GM12865 (cell line): ENCODE measurements at regions not wholly inside any gene's neighbourhood (a gene's known extent, or its start where the extent isn't known, plus 50 kb on each side); places are given as distances from the start of the nearest gene placed in this dataset.

ENCODE experiments used
- DNase-seq: peaks from one replicate; pipeline ENCODE4 v3.0.0; 2010; ENCODE audit warnings: low read depth
- H3K4me3 ChIP-seq: 2 replicates; pipeline ENCODE4 v1.5.1; 2011; ENCODE audit warnings: mild to moderate bottlenecking, low read depth, low read length, control low read depth
- TF ChIP-seq, protein P1 (sequence below): IDR thresholded peaks from 2 replicates; pipeline ENCODE4 v1.5.1; 2011; ENCODE audit warnings: low read length, control low read depth, low read depth, inconsistent platforms; ENCODE audit not compliant: insufficient read depth; ENCODE audit errors: missing control alignments

DNA sequence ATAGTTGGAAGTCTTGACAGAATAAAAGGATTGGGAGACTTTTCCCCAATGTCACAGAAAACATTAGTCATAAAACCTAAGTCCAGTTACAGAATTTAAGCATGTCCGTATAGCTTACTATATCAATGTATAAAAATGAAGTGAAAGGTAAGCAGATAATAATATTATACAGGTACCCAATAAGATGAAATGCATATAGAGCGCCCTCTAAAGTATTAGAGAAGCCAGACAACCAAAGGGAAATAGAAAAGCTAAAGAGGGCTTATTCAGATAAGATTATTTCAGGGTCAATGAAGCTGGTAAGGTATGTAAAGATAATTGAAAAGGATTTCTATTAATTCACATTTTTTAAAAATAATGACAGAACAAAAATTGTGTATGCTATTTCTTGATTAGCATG, 947.7 kb upstream of the MAP3K7 start:
- no peak overlapping the region for H3K4me3 ChIP-seq
- no peak for DNase-seq
- TF ChIP-seq, protein P1, sequence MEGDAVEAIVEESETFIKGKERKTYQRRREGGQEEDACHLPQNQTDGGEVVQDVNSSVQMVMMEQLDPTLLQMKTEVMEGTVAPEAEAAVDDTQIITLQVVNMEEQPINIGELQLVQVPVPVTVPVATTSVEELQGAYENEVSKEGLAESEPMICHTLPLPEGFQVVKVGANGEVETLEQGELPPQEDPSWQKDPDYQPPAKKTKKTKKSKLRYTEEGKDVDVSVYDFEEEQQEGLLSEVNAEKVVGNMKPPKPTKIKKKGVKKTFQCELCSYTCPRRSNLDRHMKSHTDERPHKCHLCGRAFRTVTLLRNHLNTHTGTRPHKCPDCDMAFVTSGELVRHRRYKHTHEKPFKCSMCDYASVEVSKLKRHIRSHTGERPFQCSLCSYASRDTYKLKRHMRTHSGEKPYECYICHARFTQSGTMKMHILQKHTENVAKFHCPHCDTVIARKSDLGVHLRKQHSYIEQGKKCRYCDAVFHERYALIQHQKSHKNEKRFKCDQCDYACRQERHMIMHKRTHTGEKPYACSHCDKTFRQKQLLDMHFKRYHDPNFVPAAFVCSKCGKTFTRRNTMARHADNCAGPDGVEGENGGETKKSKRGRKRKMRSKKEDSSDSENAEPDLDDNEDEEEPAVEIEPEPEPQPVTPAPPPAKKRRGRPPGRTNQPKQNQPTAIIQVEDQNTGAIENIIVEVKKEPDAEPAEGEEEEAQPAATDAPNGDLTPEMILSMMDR, result peak; percentile 6

DNA sequence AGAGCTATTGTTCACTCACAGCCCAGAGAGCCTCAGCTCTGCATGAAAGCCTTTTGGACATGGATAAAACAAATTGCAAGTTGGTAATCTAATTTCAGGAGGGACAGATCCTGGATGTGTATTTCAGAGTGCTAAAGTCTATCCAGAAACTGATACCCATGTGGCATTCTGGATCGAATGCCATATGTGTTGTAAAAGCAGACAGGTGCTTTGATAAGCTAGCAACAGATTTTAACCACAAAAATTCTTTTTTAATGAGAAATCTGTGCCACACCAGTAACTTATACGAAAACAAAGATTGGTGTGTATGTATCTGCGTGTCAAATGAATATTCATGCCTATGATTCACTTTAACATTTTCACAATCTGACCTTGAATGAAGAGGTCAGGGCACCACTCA, 936.6 kb upstream of the MAP3K7 start:
- TF ChIP-seq, protein P1, result no peak
- DNase-seq, result no peak
- no peak overlapping the region for H3K4me3 ChIP-seq

DNA sequence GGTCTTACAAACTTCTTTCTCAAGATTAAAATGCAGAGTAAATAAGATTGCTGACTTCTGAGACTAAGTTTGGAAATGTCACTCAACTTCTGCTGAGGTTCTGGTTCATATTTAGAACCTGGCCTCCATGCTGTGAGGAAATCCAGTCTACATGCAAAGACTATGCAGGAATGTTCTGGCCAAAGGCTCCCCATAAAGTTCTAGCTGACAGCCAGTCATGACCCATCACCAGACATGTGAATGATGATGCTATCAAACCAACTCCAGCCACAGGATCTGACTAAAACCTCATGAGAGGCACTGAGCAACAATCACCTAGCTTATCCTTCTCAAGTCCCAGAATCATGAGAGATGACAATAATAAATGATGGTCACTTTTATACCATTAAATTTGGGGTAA, 935.1 kb upstream of the MAP3K7 start:
- no peak overlapping the region for H3K4me3 ChIP-seq
- no peak for DNase-seq
- TF ChIP-seq, protein P1, result no peak

GRCh38 chr6:91509711-91510110, 922.8 kb upstream of the MAP3K7 start:
- TF ChIP-seq, protein P1, result no peak
- no peak overlapping the region for H3K4me3 ChIP-seq
- DNase-seq, result no peak

DNA sequence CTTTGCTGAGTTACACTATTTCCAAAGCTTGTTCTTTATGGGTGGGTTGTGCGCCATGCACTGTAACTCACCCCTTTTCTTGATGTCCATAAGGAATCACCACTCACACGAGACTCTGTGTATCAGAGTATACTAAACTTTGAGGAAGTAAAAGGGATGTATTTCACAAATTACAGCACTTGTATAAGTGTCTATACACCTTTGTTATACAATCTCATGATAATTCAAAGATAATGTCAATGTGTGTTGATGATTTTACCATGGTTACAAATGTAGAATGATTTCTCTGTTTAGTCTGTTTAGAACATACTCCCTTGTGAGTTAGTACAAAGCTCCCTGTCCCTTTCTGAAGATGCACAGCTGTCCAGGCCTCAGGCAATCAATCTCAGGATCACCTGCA, 922.2 kb upstream of the MAP3K7 start:
- TF ChIP-seq, protein P1, result no peak
- no peak for DNase-seq
- H3K4me3 ChIP-seq, result no peak overlapping the region

GRCh38 chr6:91506509-91506908, 919.6 kb upstream of the MAP3K7 start:
- H3K4me3 ChIP-seq, result no peak overlapping the region
- no peak for DNase-seq
- TF ChIP-seq, protein P1, result no peak

- TF ChIP-seq, protein P1, result no peak
- DNase-seq, result no peak
- no peak overlapping the region for H3K4me3 ChIP-seq
Measured at GRCh38 chr6:91505199-91505598, 918.3 kb upstream of the MAP3K7 start.
